Coronary artery (tissue), 2 donors: ENCODE measurements at regions not wholly inside any gene's neighbourhood (a gene's known extent, or its start where the extent isn't known, plus 50 kb on each side); places are given as distances from the start of the nearest gene placed in this dataset.

Source experiments
- DNase-seq: peaks from one replicate; pipeline ENCODE4 v3.0.0-alpha.2; 2017; ENCODE audit warnings: low spot score
- H3K27ac ChIP-seq, 2 donors: fragments of 200-600 bp; sonication (generic); one replicate each; pipeline ENCODE4 v1.5.1; 2016 to 2019
- H3K4me3 ChIP-seq: fragments of 200-600 bp; sonication (generic); 2 replicates; pipeline ENCODE4 v1.5.1; 2016; ENCODE audit warnings: mild to moderate bottlenecking, moderate library complexity
- CTCF ChIP-seq: fragments of 200-600 bp; sonication (generic); IDR thresholded peaks from one replicate; pipeline ENCODE4 v1.5.1; 2019; ENCODE audit warnings: antibody characterized with exemption

GRCh38 chr1:38787041-38787440 is 72.5 kb downstream of the RRAGC start:
- TF ChIP-seq CTCF = no peak
- Histone ChIP-seq H3K4me3 (no peak overlapping the region), H3K27ac (no peak overlapping the region)
- DNase-seq = no peak

- TF ChIP-seq CTCF = no peak
- no peak overlapping the region for H3K4me3 ChIP-seq
- H3K27ac ChIP-seq = no peak overlapping the region
- DNase-seq = peak; percentile 29
Measured at GRCh38 chr1:38786040-38786436, 73.5 kb downstream of the RRAGC start.

- no peak overlapping the region for H3K4me3 ChIP-seq
- DNase-seq = peak; percentile 3
Measured at GRCh38 chr1:38785285-38786039, 74.1 kb downstream of the RRAGC start.

GRCh38 chr1:38784452-38785284 is 74.9 kb downstream of the RRAGC start:
- Histone ChIP-seq H3K27ac (no peak overlapping the region), H3K4me3 (no peak overlapping the region)
- DNase-seq = peak; percentile 14
- TF ChIP-seq CTCF = no peak

More at GRCh38 chr1:38785285-38786039, 74.1 kb downstream of the RRAGC start:
- TF ChIP-seq CTCF = no peak
- H3K27ac ChIP-seq = no peak overlapping the region

- no peak for TF ChIP-seq CTCF
- DNase-seq = peak; percentile 41
- peak overlapping the region; percentile 36 for H3K4me3 ChIP-seq
Measured at GRCh38 chr1:38783640-38784229, 75.8 kb downstream of the RRAGC start.

GRCh38 chr1:38781872-38782617 is 77.5 kb downstream of the RRAGC start:
- TF ChIP-seq CTCF = no peak

More at GRCh38 chr1:38783640-38784229, 75.8 kb downstream of the RRAGC start:
- H3K27ac ChIP-seq = no peak overlapping the region

More at GRCh38 chr1:38781872-38782617, 77.5 kb downstream of the RRAGC start:
- peak; percentile 12 for DNase-seq
- Histone ChIP-seq H3K4me3 (no peak overlapping the region), H3K27ac (no peak overlapping the region)
